Heart left ventricle (tissue), 13 donors: ENCODE measurements at regions not wholly inside any gene's neighbourhood (a gene's known extent, or its start where the extent isn't known, plus 50 kb on each side); places are given as distances from the start of the nearest gene placed in this dataset.

Experiments
- CTCF ChIP-seq, 12 donors: fragments of 200-600 bp; sonication (generic) in 4 of 12; IDR thresholded peaks; one replicate each; pipeline versions ENCODE4 v1.5.0 to v1.8.0; 2018 to 2022; ENCODE audit warnings: antibody characterized with exemption in 12 of 12, mild to moderate bottlenecking in 5 of 12
- POLR2A ChIP-seq, 2 donors: fragments of 450-650 bp; IDR thresholded peaks; one replicate each; pipeline ENCODE4 v1.6.1; 2017; ENCODE audit warnings: antibody characterized with exemption in 2 of 2, mild to moderate bottlenecking in 2 of 2, moderate library complexity in 2 of 2
- donor health status: ischemic (EF 13 %, LVEDD 7.1; RV severe dilation, severe dysfunction).
- donor health status: DM: no; HTN: yes; CAD: no.
- donor health status: DM: no; HTN: no; CAD: no.
- donor health status: ischemic (EF 25% LVEDD 6.9; RV normal size, moderate dysfunction).
- donor health status: ischemic (EF 25% LVEDD 5.7; RV mildly dilated, moderate dysfunction).
- donor health status: ischemic (EF 35%, LVEDD 5.7; RV mildly dilated, moderate dysfunction).
- donor health status: nonischemic (EF 11% LVEDD 7.7; RV severe dilation, severe dysfunction).
- donor health status: DM: yes; HTN: yes; CAD: no.
- donor health status: PGD.
- donor health status: ischemic (EF 29% LVEDD 5.4; RV normal size, mild dysfunction).
- donor health status: nonischemic (EF 23%, LVEDD 6.1; RV moderate dilation, normal function).

GRCh38 chr1:177517546-177517945 is 346.8 kb downstream of the BRINP2 start:
- TF ChIP-seq CTCF (IDR thresholded peaks at IDR 0.05) (no peak), POLR2A (IDR thresholded peaks at IDR 0.05) (no peak)
